ENCODE measurements at regions not wholly inside any gene's neighbourhood (a gene's known extent, or its start where the extent isn't known, plus 50 kb on each side); places are given as distances from the start of the nearest gene placed in this dataset.
"Not testable (repeated sequence)": the region's sequence is repeated elsewhere in the genome, so short reads cannot be mapped to it uniquely, and the experiment has no call there.

GRCh38 chr1:191693797-191694196, 464.5 kb upstream of the RGS18 start:
- DNase-seq, result no peak

GRCh38 chr1:191695865-191696264, 462.4 kb upstream of the RGS18 start:
- no peak for DNase-seq

GRCh38 chr1:191696354-191696753, 461.9 kb upstream of the RGS18 start:
- no peak for DNase-seq

DNA sequence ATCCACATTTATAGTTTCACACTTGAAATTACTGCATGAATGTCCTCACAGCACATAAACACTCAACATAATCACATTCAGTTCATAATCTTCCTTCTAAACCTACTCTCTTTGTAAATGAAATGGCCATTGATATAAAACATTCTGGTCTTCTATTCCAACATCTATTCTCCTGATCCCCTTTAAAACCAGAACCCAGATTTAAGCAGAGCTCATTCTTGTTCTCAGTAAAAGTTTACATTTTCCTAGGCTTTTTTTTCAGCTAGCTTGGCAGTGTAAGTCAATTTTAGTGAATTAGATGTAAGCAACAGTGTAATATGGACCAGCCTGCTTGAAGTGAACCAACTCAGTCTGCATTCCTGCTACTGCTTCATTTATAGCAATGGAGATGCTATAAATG, 460.7 kb upstream of the RGS18 start:
- no peak for DNase-seq

GRCh38 chr1:191698246-191698645, 460.0 kb upstream of the RGS18 start:
- no peak for DNase-seq

DNA sequence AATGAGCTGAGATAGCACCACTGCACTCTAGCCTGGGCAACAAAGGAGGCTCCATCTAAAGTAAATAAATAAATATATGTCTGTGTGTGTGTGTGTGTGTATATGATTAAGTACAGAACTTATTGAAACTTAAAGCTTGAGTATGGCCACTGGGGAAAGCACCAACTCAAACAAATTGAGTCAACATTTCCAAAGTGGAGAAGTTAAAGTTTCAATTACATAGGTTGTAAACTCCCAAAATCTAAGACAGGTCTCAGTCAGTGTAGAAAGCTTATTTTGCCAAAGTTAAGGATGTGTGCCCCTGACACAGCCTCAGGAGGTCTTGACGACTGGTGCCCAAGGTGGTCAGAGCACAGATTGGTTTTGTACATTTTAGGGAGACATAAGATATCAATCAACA, 458.9 kb upstream of the RGS18 start:
- no peak for DNase-seq

DNA sequence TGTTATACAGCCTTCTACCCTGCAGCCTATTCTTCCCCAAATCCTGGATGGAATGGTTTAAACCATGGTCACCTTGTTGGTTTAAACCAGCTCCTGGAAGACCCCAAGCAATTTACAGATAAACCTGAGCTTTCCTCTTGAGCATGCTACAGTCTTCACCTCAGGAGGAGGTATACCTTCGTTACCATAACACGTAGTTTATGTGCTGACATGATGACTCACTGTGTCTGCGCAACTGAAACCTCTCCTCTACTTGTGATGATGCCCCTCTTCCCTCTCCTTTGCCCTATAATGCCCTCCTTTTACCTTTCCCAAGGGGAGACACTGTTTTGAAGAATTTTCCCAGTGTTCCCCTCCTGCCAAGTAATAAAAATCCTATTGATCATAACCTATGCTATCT, 457.3 kb upstream of the RGS18 start:
- no peak for DNase-seq

GRCh38 chr1:191702124-191702523, 456.1 kb upstream of the RGS18 start:
- no peak for DNase-seq

DNA sequence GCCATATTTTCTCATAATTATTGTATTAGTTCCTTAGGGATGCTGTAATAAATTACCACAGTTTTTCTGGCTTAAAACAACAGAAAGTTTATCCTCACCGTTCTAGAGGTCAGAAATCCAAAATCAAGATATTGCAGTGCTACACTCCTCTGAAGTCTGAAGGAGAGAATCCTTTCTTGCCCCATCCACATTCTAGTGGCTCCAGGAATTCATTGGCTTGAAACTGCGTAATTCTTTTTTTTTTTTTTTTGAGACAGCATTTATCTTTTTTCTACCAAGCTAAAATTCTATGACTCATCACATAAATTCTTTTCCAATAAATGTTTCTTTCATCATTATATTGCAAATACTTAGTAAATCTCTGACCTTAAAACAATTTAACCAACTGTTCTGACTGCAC, 451.0 kb upstream of the RGS18 start:
- no peak for DNase-seq

DNA sequence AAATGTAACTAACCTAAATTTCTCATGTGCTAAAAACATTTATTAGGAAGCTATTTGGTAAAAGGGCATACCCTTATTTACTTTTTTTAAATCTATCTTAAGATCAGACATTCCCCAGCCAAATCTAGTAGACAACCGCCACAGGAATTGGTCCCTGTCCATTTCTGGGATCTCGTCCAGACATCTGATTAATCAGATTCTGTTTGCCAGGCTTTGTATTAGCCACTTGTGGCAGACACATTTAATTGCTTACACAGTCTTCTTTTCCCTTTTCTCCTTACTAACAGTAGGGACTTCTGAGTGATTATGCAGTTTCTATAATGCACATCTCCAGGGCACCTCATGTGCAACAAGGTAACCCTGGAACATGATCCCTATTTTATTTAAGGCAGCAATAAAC, 449.0 kb upstream of the RGS18 start:
- DNase-seq, result no peak

- DNase-seq, result no peak
Observed at GRCh38 chr1:191711961-191712360, 446.3 kb upstream of the RGS18 start.

- DNase-seq, result no peak
Observed at GRCh38 chr1:191714845-191715244, 443.4 kb upstream of the RGS18 start.

- no peak for DNase-seq
Observed at GRCh38 chr1:191729742-191730141, 428.5 kb upstream of the RGS18 start.

DNA sequence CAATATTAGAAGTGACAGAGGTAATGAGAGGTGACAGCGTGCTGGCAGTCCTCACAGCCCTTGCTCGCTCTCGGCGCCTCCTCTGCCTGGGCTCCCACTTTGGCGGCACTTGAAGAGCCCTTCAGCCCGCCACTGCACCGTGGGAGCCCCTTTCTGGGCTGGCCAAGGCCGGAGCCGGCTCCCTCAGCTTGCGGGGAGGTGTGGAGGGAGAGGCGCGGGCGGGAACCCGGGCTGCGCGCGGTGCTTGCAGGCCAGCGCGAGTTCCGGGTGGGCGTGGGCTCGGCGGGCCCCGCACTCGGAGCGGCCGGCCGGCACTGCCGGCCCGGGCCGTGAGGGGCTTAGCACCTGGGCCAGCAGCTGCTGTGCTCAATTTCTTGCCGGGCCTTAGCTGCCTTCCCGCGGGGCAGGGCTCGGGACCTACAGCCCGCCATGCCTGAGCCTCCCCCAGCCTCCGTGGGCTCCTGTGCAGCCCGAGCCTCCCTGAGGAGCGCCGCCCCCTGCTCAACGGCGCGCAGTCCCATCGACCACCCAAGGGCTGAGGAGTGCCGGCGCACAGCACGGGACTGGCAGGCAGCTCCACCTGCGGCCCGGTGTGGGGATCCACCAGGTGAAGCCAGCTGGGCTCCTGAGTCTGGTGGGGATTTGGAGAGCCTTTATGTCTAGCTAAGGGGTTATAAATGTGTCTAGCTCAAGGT, 426.5 kb upstream of the RGS18 start:
- not testable (repeated sequence) for DNase-seq

GRCh38 chr1:191734321-191734720, 423.9 kb upstream of the RGS18 start:
- DNase-seq, result no peak

DNA sequence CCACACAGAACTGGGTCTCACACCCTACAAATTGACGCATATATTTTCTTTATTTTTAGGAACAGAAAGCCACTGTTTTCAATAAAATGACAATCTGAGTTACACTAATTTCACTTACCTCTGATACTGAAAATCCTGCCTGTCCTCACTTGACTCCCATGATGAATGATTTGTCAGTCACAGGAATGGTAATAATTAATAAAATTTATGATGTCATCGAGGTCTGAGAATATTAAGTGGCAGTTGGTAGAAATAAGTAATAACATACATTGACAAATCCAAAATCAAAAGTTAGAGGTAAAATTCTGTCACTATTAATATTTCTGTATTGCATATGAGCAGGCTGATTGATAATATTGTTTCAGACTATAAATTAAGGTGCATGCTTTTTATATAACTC, 418.7 kb upstream of the RGS18 start:
- no peak for DNase-seq

- no peak for DNase-seq
Observed at GRCh38 chr1:191752342-191752741, 405.9 kb upstream of the RGS18 start.

DNA sequence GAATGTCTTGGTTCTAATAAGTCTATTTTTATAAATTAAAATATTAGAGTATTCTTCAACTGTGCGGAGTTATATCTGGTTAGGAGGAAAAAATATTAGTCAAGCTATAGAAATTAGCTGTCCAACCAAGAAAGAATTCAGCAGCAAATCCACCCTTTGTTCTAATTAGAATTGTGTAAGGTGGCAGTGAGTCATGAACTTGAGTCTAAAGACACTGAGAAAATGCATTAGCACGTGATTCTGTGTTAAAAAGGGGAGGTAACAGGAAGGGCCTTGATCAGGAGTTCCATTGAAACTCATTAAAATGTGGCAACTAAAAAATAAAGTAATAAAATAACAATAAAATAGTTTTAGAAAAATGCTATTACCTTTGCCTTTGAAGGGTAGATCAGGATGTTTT, 398.2 kb upstream of the RGS18 start:
- DNase-seq, result no peak

DNA sequence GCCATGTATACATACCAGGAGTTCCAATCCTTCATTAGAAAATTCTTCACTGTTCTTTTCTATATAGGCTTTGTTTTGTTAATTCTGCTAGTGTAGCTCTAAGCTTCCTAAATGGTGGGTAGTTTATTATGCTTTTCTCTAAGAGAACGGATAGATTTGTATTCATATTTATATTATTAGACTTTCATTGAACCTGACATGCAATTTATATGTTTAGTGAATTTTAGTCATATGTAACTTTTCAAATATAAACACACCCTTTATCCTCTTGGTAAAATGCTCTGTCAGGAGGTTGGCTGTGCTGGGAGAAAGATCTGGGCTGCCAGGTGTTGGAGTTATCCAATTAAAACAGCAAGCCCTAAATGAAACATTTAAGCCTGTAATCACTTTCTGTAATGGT, 369.7 kb upstream of the RGS18 start:
- no peak for DNase-seq

GRCh38 chr1:191798178-191798577, 360.1 kb upstream of the RGS18 start:
- DNase-seq, result no peak

DNA sequence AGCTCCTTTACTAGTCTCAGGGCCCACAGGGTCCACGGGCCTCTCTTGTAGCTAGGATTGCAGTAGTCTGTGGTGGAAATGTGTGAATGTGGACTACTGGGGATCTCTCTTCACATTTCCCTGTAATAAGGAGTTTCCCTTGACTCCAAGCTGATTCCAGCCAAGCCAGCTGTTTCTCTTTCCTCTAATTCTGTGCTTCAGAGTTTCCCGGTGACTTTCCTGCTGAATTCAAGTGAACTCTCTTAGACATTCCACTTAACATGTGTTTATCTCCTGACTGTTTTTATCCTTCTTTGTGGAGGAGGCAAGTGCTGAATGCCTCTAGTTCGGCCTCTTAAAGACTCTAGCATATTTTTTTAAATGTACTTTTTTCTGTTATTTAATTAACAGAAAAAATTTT, 354.0 kb upstream of the RGS18 start:
- no peak for DNase-seq

GRCh38 chr1:191813593-191813992, 344.7 kb upstream of the RGS18 start:
- not testable (repeated sequence) for DNase-seq

DNA sequence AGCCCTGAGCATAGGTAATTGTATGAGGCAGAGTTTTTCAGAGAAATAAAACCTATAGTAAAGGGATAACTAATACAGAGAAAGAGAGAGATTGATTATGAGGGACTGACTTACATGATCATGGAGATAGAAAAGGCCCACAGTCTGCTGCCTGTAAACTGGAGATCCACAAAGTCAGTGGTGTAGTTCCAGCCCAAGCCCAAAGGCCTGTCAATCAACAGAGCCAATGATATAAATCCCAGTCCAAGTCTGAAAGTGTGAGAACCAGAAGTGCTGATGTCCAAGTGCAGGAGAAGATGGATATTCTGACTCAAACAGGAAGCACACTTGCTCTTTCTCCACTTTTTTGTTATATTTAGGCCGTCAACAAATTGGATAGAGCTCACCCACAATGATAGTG, 340.1 kb upstream of the RGS18 start:
- DNase-seq, result no peak

- no peak for DNase-seq
Observed at GRCh38 chr1:191831572-191831971, 326.7 kb upstream of the RGS18 start.

- no peak for DNase-seq
Observed at GRCh38 chr1:191839891-191840290, 318.4 kb upstream of the RGS18 start.
